ENCODE measurements at regions not wholly inside any gene's neighbourhood (a gene's known extent, or its start where the extent isn't known, plus 50 kb on each side); places are given as distances from the start of the nearest gene placed in this dataset.
"Not testable (repeated sequence)": the region's sequence is repeated elsewhere in the genome, so short reads cannot be mapped to it uniquely, and the experiment has no call there.

DNA sequence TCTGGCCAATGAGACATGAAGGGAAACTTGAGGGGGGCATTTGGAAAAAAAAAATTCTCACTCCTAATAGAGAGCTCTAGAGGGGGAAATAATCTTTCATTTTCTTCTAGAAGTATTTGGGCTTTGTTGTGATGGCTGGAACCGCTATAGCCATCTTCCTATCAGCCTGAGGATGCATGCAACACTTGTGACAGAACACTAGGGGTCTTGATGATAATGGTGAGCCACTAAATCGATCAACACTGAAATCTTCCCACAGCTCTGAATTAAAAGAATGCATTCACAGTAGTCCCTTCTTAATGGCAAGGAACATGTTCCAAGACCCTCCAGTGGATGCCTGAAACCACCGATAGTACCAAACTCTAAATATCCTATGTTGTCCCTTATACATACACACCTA, 325.3 kb downstream of the LNPK start:
- no peaks in the 10 kb centered on the region for H3K79me2 ChIP-seq (ENCODE audit: insufficient read depth, low read length)
- ChIA-PET RAD21 (ENCODE audit: low non-redundant PET in 1 of 2, low total read pairs in 2 of 2, uncharacterized antibody in 2 of 2, unreplicated experiment in 2 of 2) (no interaction called here), POLR2A (no interaction called here), CTCF (no interaction called here)
- no peak overlapping the region for H2AFZ ChIP-seq (ENCODE audit: low read depth, low read length, poor library complexity, severe bottlenecking)
- H3K36me3 ChIP-seq (ENCODE audit: control insufficient read depth in 1 of 2, insufficient read depth in 2 of 2, low read length in 2 of 2) = no peaks in the 10 kb centered on the region
- no TSS peak for BruUV-seq (replicated peaks)
- no peak overlapping the region for H3K4me3 ChIP-seq (replicated peaks in 1 of 2; ENCODE audit: low read depth in 1 of 2, low read length in 2 of 2)
- TF ChIP-seq, protein P1, sequence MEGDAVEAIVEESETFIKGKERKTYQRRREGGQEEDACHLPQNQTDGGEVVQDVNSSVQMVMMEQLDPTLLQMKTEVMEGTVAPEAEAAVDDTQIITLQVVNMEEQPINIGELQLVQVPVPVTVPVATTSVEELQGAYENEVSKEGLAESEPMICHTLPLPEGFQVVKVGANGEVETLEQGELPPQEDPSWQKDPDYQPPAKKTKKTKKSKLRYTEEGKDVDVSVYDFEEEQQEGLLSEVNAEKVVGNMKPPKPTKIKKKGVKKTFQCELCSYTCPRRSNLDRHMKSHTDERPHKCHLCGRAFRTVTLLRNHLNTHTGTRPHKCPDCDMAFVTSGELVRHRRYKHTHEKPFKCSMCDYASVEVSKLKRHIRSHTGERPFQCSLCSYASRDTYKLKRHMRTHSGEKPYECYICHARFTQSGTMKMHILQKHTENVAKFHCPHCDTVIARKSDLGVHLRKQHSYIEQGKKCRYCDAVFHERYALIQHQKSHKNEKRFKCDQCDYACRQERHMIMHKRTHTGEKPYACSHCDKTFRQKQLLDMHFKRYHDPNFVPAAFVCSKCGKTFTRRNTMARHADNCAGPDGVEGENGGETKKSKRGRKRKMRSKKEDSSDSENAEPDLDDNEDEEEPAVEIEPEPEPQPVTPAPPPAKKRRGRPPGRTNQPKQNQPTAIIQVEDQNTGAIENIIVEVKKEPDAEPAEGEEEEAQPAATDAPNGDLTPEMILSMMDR (IDR thresholded peaks at IDR 0.05 in 2 of 3, conservative IDR thresholded peaks at IDR 0.05 in 1 of 3; ENCODE audit: borderline replicate concordance in 1 of 3, insufficient read depth in 1 of 3, low read depth in 2 of 3, low read length in 2 of 3) = peak in 2 of 3 experiments; percentile 29 to 36; a peak in 2 of 6 replicates
- TF ChIP-seq JUND (IDR thresholded peaks at IDR 0.05) = no peak
- peak; percentile 55 for ATAC-seq
- DNase-seq (ENCODE audit: low read depth, low spot score) = no peak
- H4K20me1 ChIP-seq (ENCODE audit: insufficient read depth) = no peaks in the 10 kb centered on the region
- no peak overlapping the region for H3K27ac ChIP-seq (ENCODE audit: low read depth, low read length)
- H3K9me3 ChIP-seq (ENCODE audit: control insufficient read depth in 1 of 2, insufficient read depth in 1 of 2, low read depth in 1 of 2, low read length in 2 of 2) = no peaks in the 10 kb centered on the region
- H3K9ac ChIP-seq (ENCODE audit: low read length) = no peak overlapping the region
- intact Hi-C loops (cut with micrococcal nuclease) = no loop called here
- no peaks in the 10 kb centered on the region for H3K4me1 ChIP-seq (ENCODE audit: control insufficient read depth in 1 of 2, insufficient read depth in 2 of 2, low read length in 2 of 2)
- no peaks in the 10 kb centered on the region for H3K27me3 ChIP-seq (ENCODE audit: insufficient read depth, low read length)
- no peaks in the 10 kb centered on the region for H3K9me2 ChIP-seq (ENCODE audit: insufficient read depth)
- H3K4me2 ChIP-seq (ENCODE audit: low read length) = no peak overlapping the region

GRCh38 chr2:175668804-175669203, 333.3 kb downstream of the LNPK start:
- H3K79me2 ChIP-seq (ENCODE audit: insufficient read depth, low read length); H3K9me2 ChIP-seq (ENCODE audit: insufficient read depth); H3K27me3 ChIP-seq (ENCODE audit: insufficient read depth, low read length); CTCF ChIA-PET; H3K4me3 ChIP-seq (replicated peaks in 1 of 2; ENCODE audit: low read depth in 1 of 2, low read length in 2 of 2); H3K36me3 ChIP-seq (ENCODE audit: control insufficient read depth in 1 of 2, insufficient read depth in 2 of 2, low read length in 2 of 2); ATAC-seq; intact Hi-C loops (cut with micrococcal nuclease); POLR2A ChIA-PET; BruUV-seq (replicated peaks); H3K4me2 ChIP-seq (ENCODE audit: low read length); H2AFZ ChIP-seq (ENCODE audit: low read depth, low read length, poor library complexity, severe bottlenecking); H3K4me1 ChIP-seq (ENCODE audit: control insufficient read depth in 1 of 2, insufficient read depth in 2 of 2, low read length in 2 of 2); DNase-seq (ENCODE audit: low read depth, low spot score); RAD21 ChIA-PET (ENCODE audit: low non-redundant PET in 1 of 2, low total read pairs in 2 of 2, uncharacterized antibody in 2 of 2, unreplicated experiment in 2 of 2); H4K20me1 ChIP-seq (ENCODE audit: insufficient read depth); H3K9ac ChIP-seq (ENCODE audit: low read length); H3K27ac ChIP-seq (ENCODE audit: low read depth, low read length); H3K9me3 ChIP-seq (ENCODE audit: control insufficient read depth in 1 of 2, insufficient read depth in 1 of 2, low read depth in 1 of 2, low read length in 2 of 2): not testable (repeated sequence)
